Kidney tubule cell (primary cell): ENCODE measurements at regions not wholly inside any gene's neighbourhood (a gene's known extent, or its start where the extent isn't known, plus 50 kb on each side); places are given as distances from the start of the nearest gene placed in this dataset.

Experiments used
- DNase-seq: peaks from one replicate; pipeline ENCODE4 v3.0.0-alpha.2; 2018; ENCODE audit warnings: low spot score

- DNase-seq = no peak
These were observed 61.3 kb upstream of the NXPH2 start for GRCh38 chr2:138841459-138841858.

- no peak for DNase-seq
These were observed 58.8 kb upstream of the NXPH2 start for GRCh38 chr2:138838851-138839620.

- peak; percentile 15 for DNase-seq
These were observed 51.5 kb upstream of the NXPH2 start for GRCh38 chr2:138831691-138832090.

GRCh38 chr2:138831154-138831553, 51.0 kb upstream of the NXPH2 start:
- no peak for DNase-seq

GRCh38 chr2:138830547-138830946, 50.4 kb upstream of the NXPH2 start:
- no peak for DNase-seq
